Stromal cell of bone marrow (primary cell): ENCODE measurements at regions not wholly inside any gene's neighbourhood (a gene's known extent, or its start where the extent isn't known, plus 50 kb on each side); places are given as distances from the start of the nearest gene placed in this dataset.

ENCODE experiments used
- DNase-seq: peaks from one replicate; pipeline ENCODE4 v3.0.0-alpha.2; 2012; ENCODE audit warnings: low read depth

GRCh38 chr9:89905606-89906338 is 301.0 kb downstream of the GADD45G start:
- DNase-seq = no peak

- peak; percentile 53 for DNase-seq
Observed at GRCh38 chr9:89911721-89912604, 307.2 kb downstream of the GADD45G start.

- DNase-seq = no peak
Observed at GRCh38 chr9:89912605-89912953, 307.8 kb downstream of the GADD45G start.

- no peak for DNase-seq
Observed at GRCh38 chr9:89915187-89915586, 310.4 kb downstream of the GADD45G start.

GRCh38 chr9:89916001-89916597 is 311.3 kb downstream of the GADD45G start:
- no peak for DNase-seq

GRCh38 chr9:89917861-89918260 is 313.0 kb downstream of the GADD45G start:
- DNase-seq = no peak

GRCh38 chr9:89919171-89919681 is 314.4 kb downstream of the GADD45G start:
- no peak for DNase-seq

- DNase-seq = no peak
Observed at GRCh38 chr9:89920131-89920530, 315.3 kb downstream of the GADD45G start.

GRCh38 chr9:89920951-89921350 is 316.1 kb downstream of the GADD45G start:
- no peak for DNase-seq

GRCh38 chr9:89922099-89922498 is 317.3 kb downstream of the GADD45G start:
- DNase-seq = no peak

GRCh38 chr9:89923174-89923573 is 318.4 kb downstream of the GADD45G start:
- no peak for DNase-seq

GRCh38 chr9:89923961-89924504 is 319.2 kb downstream of the GADD45G start:
- DNase-seq = no peak

- DNase-seq = no peak
Observed at GRCh38 chr9:89924611-89925010, 319.8 kb downstream of the GADD45G start.

- no peak for DNase-seq
Observed at GRCh38 chr9:89926167-89926566, 321.4 kb downstream of the GADD45G start.

- no peak for DNase-seq
Observed at GRCh38 chr9:89926691-89927220, 321.9 kb downstream of the GADD45G start.

- no peak for DNase-seq
Observed at GRCh38 chr9:89928106-89928505, 323.3 kb downstream of the GADD45G start.

GRCh38 chr9:89928521-89929275 is 323.9 kb downstream of the GADD45G start:
- no peak for DNase-seq

GRCh38 chr9:89929315-89929672 is 324.5 kb downstream of the GADD45G start:
- no peak for DNase-seq

- peak; percentile 77 for DNase-seq
Observed at GRCh38 chr9:89929673-89930480, 325.1 kb downstream of the GADD45G start.

GRCh38 chr9:89933578-89933977 is 328.8 kb downstream of the GADD45G start:
- no peak for DNase-seq

GRCh38 chr9:89935115-89935514 is 330.3 kb downstream of the GADD45G start:
- DNase-seq = no peak
